C4-2B (cell line): ENCODE measurements at regions not wholly inside any gene's neighbourhood (a gene's known extent, or its start where the extent isn't known, plus 50 kb on each side); places are given as distances from the start of the nearest gene placed in this dataset.

ENCODE experiments used
- CTCF ChIP-seq: fragments of 450-650 bp; conservative IDR thresholded peaks from 2 replicates; pipeline ENCODE4 v1.5.1; 2017; ENCODE audit warnings: mild to moderate bottlenecking
- ZFX ChIP-seq: fragments of 450-650 bp; IDR thresholded peaks from 2 replicates; pipeline ENCODE4 v1.6.1; 2017

- TF ChIP-seq CTCF: no peak
- no peak for TF ChIP-seq ZFX
Observed at GRCh38 chr20:11266571-11266970, 592.8 kb upstream of the JAG1 start.
